NCI-H446 treated with DMSO at 0.1 percent for 48 hours (cell line): ENCODE measurements at regions not wholly inside any gene's neighbourhood (a gene's known extent, or its start where the extent isn't known, plus 50 kb on each side); places are given as distances from the start of the nearest gene placed in this dataset.
"Not testable (repeated sequence)": the region's sequence is repeated elsewhere in the genome, so short reads cannot be mapped to it uniquely, and the experiment has no call there.

Source experiments
- DNase-seq: peaks from one replicate; lab custom pipeline; 2025; lab: John Stamatoyannopoulos, UW

- no peak for DNase-seq
These were observed 1188.1 kb downstream of the DTWD2 start for GRCh38 chr5:117800261-117800660.

DNA sequence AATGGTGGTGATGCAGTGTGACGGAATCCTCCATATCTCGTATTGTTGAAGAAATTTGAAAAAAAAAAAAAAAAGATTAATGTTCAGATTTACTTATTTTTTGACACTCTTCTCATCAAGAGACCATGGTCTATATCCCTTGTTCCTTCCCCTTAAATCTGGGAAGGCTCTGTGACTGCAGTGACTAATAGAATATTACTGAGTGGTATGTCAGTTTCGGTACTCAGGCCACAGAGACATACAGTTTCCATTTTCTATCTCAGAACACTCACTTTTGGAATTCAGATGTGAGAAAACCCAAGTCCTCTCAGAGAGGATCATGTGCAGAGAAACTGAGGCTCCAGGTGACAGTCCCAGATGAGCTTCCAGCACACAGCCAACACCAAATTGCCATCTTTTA lies 1193.5 kb downstream of the DTWD2 start:
- no peak for DNase-seq

DNA sequence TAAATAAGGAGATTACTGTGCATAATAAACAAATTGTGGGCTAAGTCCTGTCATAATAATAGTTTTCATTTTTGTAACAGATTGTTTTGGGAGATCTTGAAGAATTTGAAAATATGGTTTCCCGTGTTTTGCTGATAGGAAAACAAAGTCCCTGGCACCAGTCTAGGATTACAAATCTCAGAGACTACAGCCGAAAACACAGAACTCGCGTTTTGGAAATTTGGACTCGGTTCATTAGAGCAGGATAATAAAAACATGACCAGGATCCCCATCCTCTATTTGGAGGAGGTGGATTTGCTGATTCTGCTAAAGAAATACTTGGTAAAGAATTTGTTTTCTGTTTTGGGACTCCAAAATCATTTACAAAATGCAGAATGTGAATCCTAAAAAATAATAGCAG lies 1194.4 kb downstream of the DTWD2 start:
- peak; percentile 28 for DNase-seq

- no peak for DNase-seq
These were observed 1195.9 kb downstream of the DTWD2 start for GRCh38 chr5:117792476-117792875.

DNA sequence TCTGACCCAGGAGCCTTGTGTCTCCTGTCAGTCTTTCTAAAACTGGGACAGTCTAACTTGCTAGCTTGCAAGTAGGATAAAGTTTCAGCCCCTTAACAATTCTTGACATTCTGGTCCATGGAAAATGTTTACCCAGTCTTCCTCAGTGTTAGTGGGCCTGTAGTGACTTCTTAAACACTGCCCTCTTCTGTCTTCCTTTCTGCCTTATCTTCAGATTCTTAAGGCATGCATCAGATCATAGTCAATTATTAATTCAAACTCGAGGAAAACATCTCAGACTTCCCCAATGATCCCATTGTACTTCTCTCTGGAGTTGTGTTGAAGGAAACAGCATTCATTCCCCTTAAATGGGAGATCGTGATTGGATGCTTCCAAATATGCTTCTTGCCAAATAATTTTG lies 1199.8 kb downstream of the DTWD2 start:
- DNase-seq, result no peak

GRCh38 chr5:117779171-117779570 lies 1204.5 kb upstream of the SEMA6A start:
- DNase-seq, result no peak

- no peak for DNase-seq
These were observed 1202.4 kb upstream of the SEMA6A start for GRCh38 chr5:117776977-117777376.

GRCh38 chr5:117769877-117770276 lies 1195.3 kb upstream of the SEMA6A start:
- DNase-seq, result no peak

DNA sequence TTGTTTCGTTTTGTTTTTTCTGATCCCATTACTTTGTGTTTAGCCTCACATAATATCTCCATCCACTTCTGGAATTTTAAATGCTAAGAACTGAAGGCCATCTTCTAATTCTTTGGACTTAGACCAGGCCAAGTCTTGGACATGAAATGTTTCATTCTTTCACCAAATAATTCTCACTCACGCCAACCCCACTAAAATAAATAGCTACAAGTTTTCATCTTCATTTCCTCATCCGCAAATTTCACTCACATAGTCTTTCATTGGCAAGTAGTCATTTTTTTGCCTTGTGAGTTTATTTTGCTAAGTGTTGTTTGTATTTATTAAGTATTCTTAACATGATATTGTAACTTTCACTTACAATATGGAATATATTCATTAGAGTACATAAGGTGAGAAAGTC lies 1188.6 kb upstream of the SEMA6A start:
- no peak for DNase-seq

- no peak for DNase-seq
These were observed 1186.6 kb upstream of the SEMA6A start for GRCh38 chr5:117761186-117761585.

DNA sequence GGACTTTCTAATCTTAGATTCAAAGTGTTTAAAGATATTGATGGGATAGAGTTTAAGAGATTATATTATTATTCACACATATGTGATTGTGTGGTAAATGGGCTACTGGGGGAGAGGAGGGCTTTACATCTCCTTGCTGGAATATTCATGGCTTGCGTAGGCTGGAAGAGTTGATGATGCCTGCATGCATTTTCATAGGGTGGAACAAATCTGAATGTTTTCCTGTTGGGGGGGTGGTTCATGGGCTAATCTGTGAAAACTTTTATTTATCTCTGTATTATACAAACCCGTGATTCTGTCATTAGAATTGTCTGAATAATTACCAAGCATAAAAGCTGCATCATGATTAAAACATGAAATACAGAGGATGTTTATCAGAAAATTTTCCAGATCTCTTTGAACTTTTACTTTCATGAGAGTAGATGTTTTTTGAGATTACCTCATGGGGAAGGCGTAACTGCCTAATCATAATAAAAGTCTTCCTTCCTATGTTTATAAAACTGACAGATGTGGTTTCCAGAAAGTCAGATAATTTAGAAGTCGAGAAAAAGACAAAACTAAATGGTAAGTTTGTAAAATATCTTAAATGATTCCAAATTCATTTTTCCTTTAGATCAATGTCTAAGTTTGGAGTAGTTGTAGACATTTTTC lies 1185.4 kb upstream of the SEMA6A start:
- DNase-seq, result no peak

DNA sequence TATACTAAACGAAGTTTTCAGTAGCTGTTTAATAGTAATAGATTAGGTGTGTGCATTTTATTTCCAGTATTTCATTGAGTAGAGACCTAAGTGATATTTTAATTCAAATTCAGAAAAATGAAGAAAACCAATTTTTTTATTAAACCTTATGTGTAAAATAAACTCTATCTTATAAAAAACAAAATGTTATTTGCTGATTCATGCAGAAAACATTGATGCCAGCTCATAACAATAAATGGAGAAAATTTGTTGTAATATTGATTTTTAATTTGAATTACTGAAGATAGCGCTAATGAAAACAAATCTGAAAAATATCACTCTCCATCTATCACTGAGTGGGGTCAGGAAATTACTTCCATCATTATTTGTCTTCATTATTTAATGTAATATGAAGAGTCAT lies 1177.8 kb upstream of the SEMA6A start:
- DNase-seq, result no peak

DNA sequence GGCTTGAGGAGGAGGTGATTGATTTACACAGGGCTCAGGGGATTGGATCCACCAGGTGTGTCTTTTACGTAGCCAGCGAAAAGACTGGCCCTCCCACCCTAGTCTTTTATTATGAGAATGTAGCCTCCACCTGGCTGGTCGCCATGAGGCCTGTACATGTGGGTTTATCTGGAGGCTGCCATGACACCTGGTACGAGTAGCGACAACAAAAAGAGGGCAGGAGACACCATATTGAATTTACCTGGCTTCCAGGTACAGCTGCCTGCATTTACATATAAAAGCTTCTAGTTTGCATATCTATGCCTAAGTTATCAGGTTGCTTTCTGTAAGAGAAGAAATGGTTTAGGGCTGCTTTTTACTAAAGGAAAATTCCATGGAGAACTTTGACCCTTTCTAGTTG lies 1173.7 kb upstream of the SEMA6A start:
- no peak for DNase-seq

- no peak for DNase-seq
These were observed 1168.7 kb upstream of the SEMA6A start for GRCh38 chr5:117743337-117743736.

- DNase-seq, result no peak
These were observed 1167.1 kb upstream of the SEMA6A start for GRCh38 chr5:117741655-117742206.

DNA sequence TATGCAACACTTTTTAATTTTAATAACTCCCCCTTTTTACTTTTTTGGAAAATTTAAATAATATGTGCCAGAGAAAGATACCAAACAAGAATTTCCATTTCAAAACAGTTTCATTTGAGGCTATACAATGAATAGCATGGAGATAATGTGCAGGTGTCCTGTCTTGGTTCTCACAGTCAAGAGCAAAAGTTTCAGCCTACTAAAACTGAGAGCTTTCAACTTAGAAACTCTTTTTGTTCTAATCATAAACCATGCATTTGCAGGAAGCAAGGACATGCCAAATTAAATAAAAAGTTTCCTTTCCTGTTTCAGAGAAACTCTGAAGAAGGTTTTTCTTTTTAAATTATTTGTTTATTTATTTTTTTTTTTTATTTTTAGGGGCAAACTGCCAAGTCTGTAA lies 1165.6 kb upstream of the SEMA6A start:
- no peak for DNase-seq

GRCh38 chr5:117738571-117738970 lies 1163.9 kb upstream of the SEMA6A start:
- no peak for DNase-seq

GRCh38 chr5:117736698-117737097 lies 1162.1 kb upstream of the SEMA6A start:
- no peak for DNase-seq

GRCh38 chr5:117734056-117734455 lies 1159.4 kb upstream of the SEMA6A start:
- DNase-seq, result no peak

GRCh38 chr5:117733051-117733450 lies 1158.4 kb upstream of the SEMA6A start:
- no peak for DNase-seq

GRCh38 chr5:117732264-117732663 lies 1157.6 kb upstream of the SEMA6A start:
- no peak for DNase-seq

- peak; percentile 61 for DNase-seq
These were observed 1156.8 kb upstream of the SEMA6A start for GRCh38 chr5:117731446-117731845.

- DNase-seq, result not testable (repeated sequence)
These were observed 1146.2 kb upstream of the SEMA6A start for GRCh38 chr5:117720784-117721183.

DNA sequence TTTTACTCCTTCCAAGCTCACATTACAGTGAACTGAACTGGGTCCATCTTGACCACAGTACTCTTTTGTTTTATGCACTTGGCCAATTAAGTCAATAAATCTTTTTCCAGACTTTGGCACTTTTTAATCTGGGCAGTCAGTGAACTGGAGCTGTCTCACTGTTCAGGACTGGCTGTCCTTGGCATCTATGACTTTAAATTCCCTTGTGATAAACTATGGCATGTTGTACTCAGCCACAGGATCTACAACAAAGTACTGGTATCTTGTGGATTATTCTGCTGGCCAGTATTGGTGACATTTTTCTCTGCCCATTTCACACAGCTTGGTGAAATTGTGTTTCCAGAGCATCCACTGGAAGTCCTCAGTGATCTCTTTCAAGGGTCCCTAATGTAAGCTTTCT lies 1144.8 kb upstream of the SEMA6A start:
- DNase-seq, result no peak
